ENCODE measurements at regions not wholly inside any gene's neighbourhood (a gene's known extent, or its start where the extent isn't known, plus 50 kb on each side); places are given as distances from the start of the nearest gene placed in this dataset.
"Not testable (repeated sequence)": the region's sequence is repeated elsewhere in the genome, so short reads cannot be mapped to it uniquely, and the experiment has no call there.

- no peak for DNase-seq (ENCODE audit: extremely low read depth, low read depth, low spot score)
Measured at GRCh38 chr6:1162367-1163275, 149.3 kb upstream of the FOXQ1 start.

GRCh38 chr6:1156411-1156810, 155.5 kb upstream of the FOXQ1 start:
- DNase-seq (ENCODE audit: extremely low read depth, low read depth, low spot score) = not testable (repeated sequence)

GRCh38 chr6:1153696-1154245, 158.1 kb upstream of the FOXQ1 start:
- no peak for DNase-seq (ENCODE audit: extremely low read depth, low read depth, low spot score)

GRCh38 chr6:1146500-1146899, 165.4 kb upstream of the FOXQ1 start:
- no peak for DNase-seq (ENCODE audit: extremely low read depth, low read depth, low spot score)

GRCh38 chr6:1145768-1146218, 166.1 kb upstream of the FOXQ1 start:
- DNase-seq (ENCODE audit: extremely low read depth, low read depth, low spot score) = no peak

GRCh38 chr6:1144842-1145767, 166.8 kb upstream of the FOXQ1 start:
- DNase-seq (ENCODE audit: extremely low read depth, low read depth, low spot score) = no peak

GRCh38 chr6:1143655-1144054, 168.2 kb upstream of the FOXQ1 start:
- no peak for DNase-seq (ENCODE audit: extremely low read depth, low read depth, low spot score)

GRCh38 chr6:1139155-1139890, 172.6 kb upstream of the FOXQ1 start:
- no peak for DNase-seq (ENCODE audit: extremely low read depth, low read depth, low spot score)

- DNase-seq (ENCODE audit: extremely low read depth, low read depth, low spot score) = no peak
Measured at GRCh38 chr6:1137849-1138248, 174.0 kb upstream of the FOXQ1 start.

- no peak for DNase-seq (ENCODE audit: extremely low read depth, low read depth, low spot score)
Measured at GRCh38 chr6:1136827-1137226, 175.1 kb upstream of the FOXQ1 start.

GRCh38 chr6:1136415-1136774, 175.5 kb upstream of the FOXQ1 start:
- no peak for DNase-seq (ENCODE audit: extremely low read depth, low read depth, low spot score)

GRCh38 chr6:1135726-1136414, 176.0 kb upstream of the FOXQ1 start:
- no peak for DNase-seq (ENCODE audit: extremely low read depth, low read depth, low spot score)

GRCh38 chr6:1131285-1132079, 180.4 kb upstream of the FOXQ1 start:
- DNase-seq (ENCODE audit: extremely low read depth, low read depth, low spot score) = no peak

GRCh38 chr6:1130709-1131108, 181.2 kb upstream of the FOXQ1 start:
- DNase-seq (ENCODE audit: extremely low read depth, low read depth, low spot score) = no peak

- no peak for DNase-seq (ENCODE audit: extremely low read depth, low read depth, low spot score)
Measured at GRCh38 chr6:1129131-1129530, 182.8 kb upstream of the FOXQ1 start.

- no peak for DNase-seq (ENCODE audit: extremely low read depth, low read depth, low spot score)
Measured at GRCh38 chr6:1127597-1128288, 184.2 kb upstream of the FOXQ1 start.

- no peak for DNase-seq (ENCODE audit: extremely low read depth, low read depth, low spot score)
Measured at GRCh38 chr6:1127129-1127528, 184.8 kb upstream of the FOXQ1 start.

GRCh38 chr6:1126036-1126435, 185.9 kb upstream of the FOXQ1 start:
- DNase-seq (ENCODE audit: extremely low read depth, low read depth, low spot score) = no peak

- DNase-seq (ENCODE audit: extremely low read depth, low read depth, low spot score) = no peak
Measured at GRCh38 chr6:1125297-1125696, 186.6 kb upstream of the FOXQ1 start.

All from glomerular endothelial cell (primary cell).